ENCODE measurements at regions not wholly inside any gene's neighbourhood (a gene's known extent, or its start where the extent isn't known, plus 50 kb on each side); places are given as distances from the start of the nearest gene placed in this dataset.
A peak's percentile ranks its signal among the peaks of the same experiment; 100 is the strongest.

- Histone ChIP-seq H3K27me3 (ENCODE audit: insufficient read depth) (no peaks in the 10 kb centered on the region), H3F3A (replicated peaks; ENCODE audit: low read depth) (no peaks in the 10 kb centered on the region), H3K4me2 (no peak overlapping the region), H2AFZ (peak overlapping the region; percentile 95), H3K4me1 (ENCODE audit: insufficient read depth) (no peaks in the 10 kb centered on the region), H3K79me2 (replicated peaks; ENCODE audit: insufficient read depth) (no peaks in the 10 kb centered on the region), H4K20me1 (replicated peaks; ENCODE audit: insufficient read depth) (no peaks in the 10 kb centered on the region), H3K4me3 (no peak overlapping the region), H3K27ac (ENCODE audit: low read depth) (no peak overlapping the region), H3K36me3 (ENCODE audit: insufficient read depth) (no peaks in the 10 kb centered on the region), H3K9me2 (ENCODE audit: insufficient read depth) (no peaks in the 10 kb centered on the region; the same call in 1 of the 2 replicates)
- Mint-ChIP-seq H3K9me3 (0 out of 3 replicates have a peak, but pooled peaks cover 3% of the 10 kb centered on the region), H3K36me3 (ENCODE audit: low read depth) (no peaks in the 10 kb centered on the region), H3K4me1 (no peaks in the 10 kb centered on the region; the same call in 2 of the 3 replicates), H3K27me3 (ENCODE audit: insufficient read depth, low read depth, poor library complexity) (peaks cover 4% of the 10 kb centered on the region), H3K27ac (no peak overlapping the region), H3K4me3 (no peak overlapping the region)
- no peak for TF ChIP-seq ETS1 (IDR thresholded peaks at IDR 0.05)
- no peak for TF ChIP-seq CTCF (conservative IDR thresholded peaks at IDR 0.05; ENCODE audit: low read depth in 2 of 2)
- TF ChIP-seq POLR2AphosphoS5 (IDR thresholded peaks at IDR 0.05; ENCODE audit: low read depth) = no peak
- no peak for TF ChIP-seq EZH2phosphoT487 (IDR thresholded peaks at IDR 0.05; ENCODE audit: unreplicated experiment)
- no peak for TF ChIP-seq EZH2 (IDR thresholded peaks at IDR 0.05; ENCODE audit: low read depth, unreplicated experiment)
- no peak for TF ChIP-seq JUNB (IDR thresholded peaks at IDR 0.05; ENCODE audit: unreplicated experiment)
- no peak for ATAC-seq
- no peak for DNase-seq (ENCODE audit: low spot score)
Observed at GRCh38 chr6:134115715-134116074, 63.3 kb upstream of the SLC2A12 start.

- no peaks in the 10 kb centered on the region for H3K79me2 ChIP-seq (replicated peaks; ENCODE audit: insufficient read depth)
- Mint-ChIP-seq H3K4me1 (no peaks in the 10 kb centered on the region; the same call in 2 of the 3 replicates), H3K27ac (no peak overlapping the region), H3K27me3 (ENCODE audit: insufficient read depth, low read depth, poor library complexity) (peaks cover 2% of the 10 kb centered on the region), H3K36me3 (ENCODE audit: low read depth) (no peaks in the 10 kb centered on the region), H3K9me3 (no peaks in the 10 kb centered on the region), H3K4me3 (no peak overlapping the region)
- no peaks in the 10 kb centered on the region for H3F3A ChIP-seq (replicated peaks; ENCODE audit: low read depth)
- no peaks in the 10 kb centered on the region for H3K36me3 ChIP-seq (ENCODE audit: insufficient read depth)
- H3K4me1 ChIP-seq (ENCODE audit: insufficient read depth) = no peaks in the 10 kb centered on the region
- no peak overlapping the region for H3K27ac ChIP-seq (ENCODE audit: low read depth)
- no peaks in the 10 kb centered on the region for H4K20me1 ChIP-seq (replicated peaks; ENCODE audit: insufficient read depth)
- H3K4me2 ChIP-seq = no peak overlapping the region
- H3K9me2 ChIP-seq (ENCODE audit: insufficient read depth) = no peaks in the 10 kb centered on the region
- ATAC-seq (peak; percentile 84), DNase-seq (ENCODE audit: low spot score) (peak; percentile 10)
- H3K27me3 ChIP-seq (ENCODE audit: insufficient read depth) = no peaks in the 10 kb centered on the region
- peak overlapping the region; percentile 95 for H2AFZ ChIP-seq
- no peak overlapping the region for H3K4me3 ChIP-seq
- TF ChIP-seq STAT1 (IDR thresholded peaks at IDR 0.05; ENCODE audit: unreplicated experiment) (no peak), JUNB (IDR thresholded peaks at IDR 0.05; ENCODE audit: unreplicated experiment) (no peak), EZH2phosphoT487 (IDR thresholded peaks at IDR 0.05; ENCODE audit: unreplicated experiment) (no peak), CREB1 (CRISPR knock-in tag; IDR thresholded peaks at IDR 0.05; ENCODE audit: low read depth) (no peak), ZNF114 (CRISPR knock-in tag; IDR thresholded peaks at IDR 0.05) (no peak), POLR2AphosphoS5 (IDR thresholded peaks at IDR 0.05; ENCODE audit: low read depth) (no peak), ZNF462 (CRISPR knock-in tag; IDR thresholded peaks at IDR 0.05) (no peak), ZNF331 (CRISPR knock-in tag; IDR thresholded peaks at IDR 0.05; ENCODE audit: low read depth) (no peak)
Observed at GRCh38 chr6:134114918-134115714, 62.7 kb upstream of the SLC2A12 start.
